Loucy (cell line): ENCODE measurements at regions not wholly inside any gene's neighbourhood (a gene's known extent, or its start where the extent isn't known, plus 50 kb on each side); places are given as distances from the start of the nearest gene placed in this dataset.

Experiments used
- EZH2phosphoT487 ChIP-seq: fragments of 200-600 bp; IDR thresholded peaks from 2 replicates; pipeline ENCODE4 v1.6.1; 2018; ENCODE audit warnings: antibody characterized with exemption, mild to moderate bottlenecking, moderate library complexity, borderline replicate concordance
- TF ChIP-seq, protein P1 (sequence below): fragments of 200-600 bp; sonication (generic); conservative IDR thresholded peaks from 2 replicates; pipeline ENCODE4 v1.5.1; 2014; ENCODE audit warnings: mild to moderate bottlenecking, antibody characterized with exemption, low read length

- TF ChIP-seq, protein P1, sequence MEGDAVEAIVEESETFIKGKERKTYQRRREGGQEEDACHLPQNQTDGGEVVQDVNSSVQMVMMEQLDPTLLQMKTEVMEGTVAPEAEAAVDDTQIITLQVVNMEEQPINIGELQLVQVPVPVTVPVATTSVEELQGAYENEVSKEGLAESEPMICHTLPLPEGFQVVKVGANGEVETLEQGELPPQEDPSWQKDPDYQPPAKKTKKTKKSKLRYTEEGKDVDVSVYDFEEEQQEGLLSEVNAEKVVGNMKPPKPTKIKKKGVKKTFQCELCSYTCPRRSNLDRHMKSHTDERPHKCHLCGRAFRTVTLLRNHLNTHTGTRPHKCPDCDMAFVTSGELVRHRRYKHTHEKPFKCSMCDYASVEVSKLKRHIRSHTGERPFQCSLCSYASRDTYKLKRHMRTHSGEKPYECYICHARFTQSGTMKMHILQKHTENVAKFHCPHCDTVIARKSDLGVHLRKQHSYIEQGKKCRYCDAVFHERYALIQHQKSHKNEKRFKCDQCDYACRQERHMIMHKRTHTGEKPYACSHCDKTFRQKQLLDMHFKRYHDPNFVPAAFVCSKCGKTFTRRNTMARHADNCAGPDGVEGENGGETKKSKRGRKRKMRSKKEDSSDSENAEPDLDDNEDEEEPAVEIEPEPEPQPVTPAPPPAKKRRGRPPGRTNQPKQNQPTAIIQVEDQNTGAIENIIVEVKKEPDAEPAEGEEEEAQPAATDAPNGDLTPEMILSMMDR = no peak
- no peak for TF ChIP-seq EZH2phosphoT487
These were observed 144.6 kb downstream of the MN1 start for GRCh38 chr22:27656970-27657369.
